ENCODE measurements at regions not wholly inside any gene's neighbourhood (a gene's known extent, or its start where the extent isn't known, plus 50 kb on each side); places are given as distances from the start of the nearest gene placed in this dataset.

DNA sequence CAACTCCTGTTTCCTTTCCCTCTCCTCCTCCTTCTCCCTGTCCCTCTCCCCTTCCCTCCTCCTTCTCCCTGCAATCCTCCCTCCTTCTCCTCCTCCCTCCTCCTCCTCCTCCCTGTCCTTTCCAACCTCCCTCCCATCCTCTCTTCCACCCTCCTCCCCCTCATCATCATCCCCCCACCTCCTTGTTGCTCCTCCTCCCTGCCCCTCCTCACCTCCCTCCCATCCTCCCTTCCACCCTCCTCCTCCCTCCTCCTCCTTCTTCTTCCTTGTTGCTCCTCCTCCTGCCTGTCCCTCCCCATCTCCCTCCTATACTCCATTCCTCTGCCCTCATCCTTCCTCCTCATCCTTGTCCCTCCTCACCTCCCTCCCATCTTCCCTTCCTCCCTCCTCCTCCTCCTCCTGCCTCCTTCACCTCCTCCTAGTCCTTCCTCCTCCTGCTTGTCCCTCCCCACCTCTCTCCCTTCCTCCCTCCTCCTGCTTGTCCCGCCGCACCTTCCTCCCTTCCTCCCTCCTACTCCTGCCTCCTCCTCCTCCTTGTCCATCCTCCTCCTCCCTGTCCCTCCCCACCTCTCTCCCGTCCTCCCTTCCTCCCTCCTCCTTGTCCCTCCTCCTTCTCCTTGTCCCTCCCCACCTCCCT is 222.5 kb downstream of the IRF8 start:
- no peak for DNase-seq

DNA sequence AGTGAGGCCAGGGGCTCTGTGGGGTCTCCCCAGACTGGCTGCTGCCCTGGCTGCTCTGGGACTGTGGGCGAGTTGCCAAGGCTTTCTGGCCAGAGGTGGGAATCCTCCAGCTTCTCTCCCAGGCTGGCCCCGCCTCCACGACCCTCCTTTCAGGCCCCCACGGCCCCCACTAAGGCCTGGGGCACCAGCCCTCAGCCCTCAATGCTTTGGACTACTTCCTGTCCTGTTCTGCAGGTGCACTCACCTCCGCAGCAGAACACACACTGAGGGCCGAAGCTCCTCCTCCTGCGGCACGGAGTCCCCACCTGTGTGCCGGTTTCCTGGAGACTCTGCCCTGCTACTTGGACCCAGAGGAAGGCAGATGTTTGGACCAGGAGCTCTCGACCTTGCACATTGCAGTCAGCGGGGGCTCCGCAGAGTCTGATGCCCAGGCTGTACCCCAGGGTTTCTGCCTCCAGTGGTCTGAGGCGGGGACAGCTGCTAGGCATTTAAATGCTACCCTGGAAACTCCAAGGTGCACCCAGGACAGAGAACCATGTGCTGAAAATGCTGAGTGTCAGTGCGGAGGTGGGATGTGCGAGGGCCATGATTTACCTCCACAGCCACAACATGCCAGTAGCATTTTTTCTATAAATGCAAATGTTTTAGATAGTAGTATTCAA is 223.8 kb downstream of the IRF8 start:
- no peak for DNase-seq

DNA sequence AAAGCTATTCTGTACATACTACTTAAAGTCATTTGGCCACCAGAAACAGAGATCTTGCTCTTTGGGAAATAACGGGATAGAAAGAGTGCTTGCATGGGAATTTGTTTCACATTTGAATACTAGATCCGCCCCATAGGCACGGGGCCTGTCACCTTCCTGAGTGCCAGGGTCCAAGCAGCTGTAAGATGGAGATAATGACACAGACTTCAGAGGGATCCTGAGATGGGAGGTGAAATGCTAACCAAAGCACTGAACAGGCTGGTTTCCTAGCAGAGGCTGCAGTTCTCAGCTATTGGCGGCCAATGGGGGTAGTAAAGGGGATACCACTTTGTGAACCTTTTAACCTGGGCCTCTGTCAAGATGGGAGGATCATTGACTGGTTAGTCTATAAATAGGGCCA is 225.4 kb downstream of the IRF8 start:
- no peak for DNase-seq

GRCh38 chr16:86126891-86127290 is 227.9 kb downstream of the IRF8 start:
- no peak for DNase-seq

DNA sequence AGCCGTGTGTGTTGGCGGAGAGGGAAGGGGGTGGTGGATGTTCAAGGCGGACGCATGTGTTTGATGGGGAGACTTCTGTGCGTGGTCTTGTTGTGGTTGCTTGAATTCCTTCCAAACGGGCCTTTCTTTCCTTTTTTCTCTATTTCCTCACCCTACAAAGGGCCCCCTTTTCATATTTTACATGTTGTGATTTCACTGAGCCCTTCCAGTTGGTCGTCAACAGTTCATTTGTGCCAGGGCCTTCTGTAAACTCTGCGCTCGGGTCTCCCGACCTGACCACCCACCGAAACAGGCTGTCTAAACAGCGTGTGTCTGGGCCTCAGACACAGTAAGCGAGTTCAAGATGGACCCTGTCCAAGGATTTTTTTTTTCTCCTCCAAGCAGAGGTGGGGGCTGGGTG is 228.4 kb downstream of the IRF8 start:
- DNase-seq = no peak

GRCh38 chr16:86128246-86128645 is 229.3 kb downstream of the IRF8 start:
- no peak for DNase-seq

DNA sequence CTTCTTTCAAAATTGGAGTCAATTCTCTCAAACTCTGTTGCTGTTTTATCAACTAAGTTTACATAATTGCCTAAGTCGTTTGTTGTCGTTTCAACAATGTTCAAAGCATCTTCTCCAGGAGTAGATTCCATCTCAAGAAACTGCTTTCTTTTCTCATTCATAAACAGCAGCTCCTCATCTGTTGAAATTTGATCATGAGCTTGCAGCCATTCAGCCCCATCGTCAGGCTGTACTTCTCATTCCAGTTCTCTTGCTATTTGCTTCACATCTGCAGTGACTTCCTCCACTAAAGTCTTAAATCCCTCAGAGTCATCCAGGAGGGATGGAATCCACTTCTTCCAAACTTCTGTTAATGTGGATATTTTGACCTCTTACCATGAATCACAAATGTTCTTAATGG is 230.6 kb downstream of the IRF8 start:
- no peak for DNase-seq

DNA sequence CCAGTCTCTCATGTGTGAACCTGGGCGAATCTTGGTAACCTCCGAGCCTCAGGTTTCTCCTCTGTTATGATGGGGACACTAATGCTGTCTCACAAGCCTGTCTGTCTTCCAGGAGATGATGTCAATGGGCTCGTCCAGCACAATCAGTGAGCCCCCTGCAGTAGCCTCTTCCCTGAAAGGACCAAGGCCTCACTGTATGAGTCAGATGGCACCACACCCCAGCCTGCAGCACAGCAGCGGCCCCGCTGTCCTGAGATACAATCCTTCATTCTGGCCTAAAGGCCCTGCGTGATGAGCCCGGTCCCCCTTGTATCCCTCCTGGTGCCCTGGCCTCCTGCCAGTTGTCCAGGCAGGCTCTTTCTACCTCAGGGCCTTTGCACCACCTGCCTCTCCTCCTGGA is 234.4 kb downstream of the IRF8 start:
- DNase-seq = no peak

DNA sequence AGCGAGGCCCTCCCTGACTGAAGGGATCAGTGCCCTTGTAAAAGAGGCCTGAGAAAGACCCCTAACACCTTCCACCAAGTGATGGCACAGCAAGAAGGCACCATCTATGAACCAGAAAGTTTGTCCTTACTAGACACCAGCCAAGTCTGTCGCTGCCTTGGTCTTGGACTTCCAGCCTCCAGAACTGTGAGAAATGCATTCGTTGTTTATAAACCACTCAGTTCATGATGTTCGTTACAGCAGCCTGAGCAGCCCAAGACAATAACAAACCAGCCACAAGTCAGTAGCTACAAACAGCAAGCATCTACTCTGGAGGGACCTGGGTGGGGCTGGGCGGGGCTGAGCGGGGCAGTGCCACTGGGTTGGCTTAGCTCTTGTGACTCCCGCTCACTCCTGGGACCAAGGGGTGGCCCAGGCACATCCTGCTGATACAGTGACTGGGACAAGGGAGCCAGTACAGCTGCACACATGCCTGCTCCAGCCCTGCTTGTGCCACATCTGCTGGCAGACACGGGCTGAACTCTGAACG is 234.9 kb downstream of the IRF8 start:
- DNase-seq = no peak

GRCh38 chr16:86134802-86135461 is 236.0 kb downstream of the IRF8 start:
- DNase-seq = no peak

- DNase-seq = no peak
Measured at GRCh38 chr16:86137359-86137758, 238.4 kb downstream of the IRF8 start.

DNA sequence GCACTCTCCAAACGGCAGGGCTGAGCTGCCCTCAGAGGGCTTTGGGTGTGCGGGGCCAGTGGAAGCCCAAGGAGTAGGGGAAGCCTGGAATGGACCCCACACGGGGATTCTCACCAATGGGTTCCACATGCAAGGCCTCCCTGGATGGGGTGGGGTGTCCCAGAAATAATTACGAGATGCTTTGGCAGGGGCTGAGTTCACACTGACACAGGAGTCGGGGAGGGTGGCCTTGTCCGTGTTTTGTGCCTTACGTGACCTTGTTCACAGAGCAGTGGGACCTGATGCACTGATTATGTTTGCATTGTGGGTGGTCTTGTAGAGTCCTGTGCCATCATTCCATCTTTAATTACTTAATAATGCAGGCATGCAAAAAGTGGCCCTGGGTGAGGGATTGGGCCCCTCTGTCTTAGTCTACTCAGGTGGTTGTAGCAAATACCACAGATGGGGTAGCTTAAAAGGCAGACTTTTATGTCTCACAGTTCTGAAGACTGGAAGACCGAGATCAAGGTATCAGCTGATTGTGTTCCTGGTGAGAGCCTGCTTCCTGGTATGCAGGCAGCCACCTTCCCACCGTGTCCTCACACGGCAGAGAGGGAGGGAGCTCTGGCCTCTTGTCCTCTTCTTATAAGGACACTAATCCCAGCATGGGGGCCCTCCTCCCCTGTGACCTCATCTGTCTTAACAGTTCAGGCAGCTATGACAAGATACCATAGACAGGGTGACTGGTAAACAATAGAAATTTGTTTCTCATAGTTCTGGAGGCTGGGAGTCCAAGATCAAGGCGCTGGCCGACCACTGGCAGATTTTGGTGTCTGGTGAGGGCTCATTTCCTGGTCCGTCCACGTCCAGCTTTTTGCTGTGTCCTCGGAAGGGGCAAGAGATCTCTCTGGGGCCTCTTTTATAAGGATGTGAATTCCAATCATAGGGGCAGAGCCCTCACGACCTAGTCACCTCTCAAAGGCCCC is 239.4 kb downstream of the IRF8 start:
- DNase-seq = peak; percentile 18

- DNase-seq = no peak
Measured at GRCh38 chr16:86142801-86143236, 243.9 kb downstream of the IRF8 start.

DNA sequence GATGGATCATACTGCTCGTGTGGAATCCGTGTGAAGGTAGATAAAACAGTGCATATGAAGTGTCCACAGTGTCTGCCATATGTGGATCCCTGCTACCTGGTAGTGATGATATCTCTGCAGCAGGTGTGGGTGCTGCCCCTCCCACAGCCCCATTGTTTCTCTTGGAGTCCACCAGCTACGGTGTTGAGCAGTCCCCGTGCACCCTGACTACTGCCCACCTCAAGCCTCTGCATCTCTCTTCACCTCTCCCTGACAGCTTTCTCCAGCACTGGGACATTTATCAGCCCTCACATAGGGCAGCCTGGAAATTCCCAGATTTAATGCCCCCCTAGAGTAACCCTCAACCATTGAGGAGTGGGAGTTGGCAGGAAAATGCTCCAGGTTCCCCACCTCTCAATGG is 244.7 kb downstream of the IRF8 start:
- no peak for DNase-seq

DNA sequence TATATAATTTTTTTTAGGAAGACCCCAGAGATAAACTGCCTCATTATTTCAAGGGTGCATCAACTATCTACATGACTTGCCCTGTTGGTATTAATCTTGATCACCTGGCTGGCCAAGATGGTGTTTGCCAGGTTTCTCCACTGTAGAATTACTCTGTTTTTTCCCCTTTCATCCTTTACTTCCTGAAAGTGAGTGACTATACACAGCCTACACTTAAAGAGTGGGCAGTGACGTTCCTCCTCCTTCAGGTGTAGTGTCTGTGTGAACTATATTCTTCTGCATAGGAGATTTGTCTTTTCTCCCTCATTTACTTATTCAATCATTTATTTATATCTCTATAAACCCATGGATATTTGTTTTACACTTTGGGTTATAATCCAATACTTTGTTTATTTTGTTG is 246.7 kb downstream of the IRF8 start:
- peak; percentile 36 for DNase-seq

DNA sequence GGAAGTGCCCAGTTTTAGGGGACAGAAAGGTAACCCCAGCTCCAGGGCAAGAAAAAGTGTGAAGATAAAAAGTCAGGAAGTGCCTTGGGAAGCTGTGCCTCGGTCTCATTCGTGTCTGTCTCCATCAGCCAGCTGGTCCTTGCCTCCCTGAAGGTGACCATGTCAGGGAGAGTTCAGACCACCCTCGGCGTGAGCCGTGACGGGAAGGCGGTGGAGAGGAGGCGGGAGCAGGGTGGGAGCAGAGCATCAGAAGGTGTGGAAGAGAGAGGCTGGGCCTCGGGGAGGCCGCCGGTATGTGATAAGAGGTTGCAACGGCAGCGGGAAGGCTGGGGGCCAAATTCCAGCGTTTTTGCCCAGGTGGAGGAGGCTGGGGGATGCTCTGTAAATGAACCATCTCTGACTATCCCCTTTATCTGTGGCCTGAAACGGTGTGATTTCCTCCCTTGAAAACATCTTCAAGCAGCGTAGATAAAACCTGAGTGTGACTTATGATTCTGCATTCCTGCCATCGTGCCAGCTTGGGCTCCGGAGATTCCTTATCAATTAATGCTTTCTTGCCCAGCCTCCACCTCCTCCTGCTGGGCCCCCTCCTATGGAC is 251.8 kb downstream of the IRF8 start:
- DNase-seq = no peak

DNA sequence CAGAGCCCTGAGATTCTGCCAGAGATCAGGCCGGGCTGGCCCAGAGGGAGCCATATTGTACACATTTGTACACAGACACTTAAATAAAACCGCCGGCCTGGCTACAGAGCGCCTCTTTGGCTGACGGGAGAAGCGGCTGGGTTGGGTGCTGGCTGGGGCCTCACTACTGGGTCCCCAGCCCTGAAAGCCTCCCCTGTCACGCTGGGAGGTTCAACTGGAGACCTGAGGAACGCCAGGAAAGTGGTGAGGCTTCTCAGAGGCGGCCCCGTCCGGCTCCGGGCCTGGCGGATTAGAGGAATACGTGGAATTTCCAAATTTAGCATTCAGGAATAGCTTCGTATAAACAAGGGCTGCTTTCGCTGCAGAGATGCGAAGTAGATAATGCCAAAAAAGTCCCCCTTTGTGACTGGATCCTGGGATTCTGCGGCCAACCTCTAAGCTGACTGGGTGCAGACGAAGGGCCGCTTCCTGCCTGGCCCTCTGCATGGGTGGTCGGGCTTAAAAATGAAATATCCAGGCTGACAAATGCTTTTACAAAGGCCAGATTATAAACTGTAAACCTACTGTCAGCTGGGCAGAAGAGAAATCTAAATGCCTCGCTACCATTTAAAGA is 252.4 kb downstream of the IRF8 start:
- DNase-seq = no peak

GRCh38 chr16:86156155-86156554 is 257.2 kb downstream of the IRF8 start:
- no peak for DNase-seq

DNA sequence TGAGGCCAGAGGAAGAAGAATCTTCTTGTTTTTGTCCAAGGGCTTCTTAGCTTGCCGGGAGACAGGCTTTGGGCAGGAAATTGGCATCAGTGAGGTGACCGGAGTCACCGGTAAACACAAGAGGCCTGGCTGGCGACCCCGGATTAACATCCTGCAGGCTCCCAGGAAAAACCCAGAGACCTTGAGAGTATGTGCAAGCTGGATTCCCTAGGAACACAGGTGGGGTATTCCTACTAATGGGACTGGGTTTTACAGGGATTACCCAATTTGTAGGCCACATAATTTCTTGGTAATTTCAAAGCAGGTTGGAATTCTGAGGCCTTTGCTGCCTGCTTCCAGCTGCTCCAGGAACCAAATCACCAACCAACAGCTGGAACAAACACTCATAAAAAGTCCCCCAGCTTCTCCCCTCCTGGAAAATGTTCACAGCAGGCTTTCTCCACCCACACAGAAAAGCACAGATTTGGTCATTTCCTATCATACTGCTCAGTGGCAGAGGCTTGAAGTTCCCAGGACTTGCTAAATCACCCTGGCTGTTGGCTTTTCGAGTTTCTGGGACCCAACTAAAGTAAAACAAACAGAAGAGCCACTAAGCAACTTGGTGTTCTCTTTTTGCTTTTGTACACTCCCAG is 258.8 kb downstream of the IRF8 start:
- DNase-seq = no peak

GRCh38 chr16:86158688-86159360 is 259.9 kb downstream of the IRF8 start:
- DNase-seq = no peak

DNA sequence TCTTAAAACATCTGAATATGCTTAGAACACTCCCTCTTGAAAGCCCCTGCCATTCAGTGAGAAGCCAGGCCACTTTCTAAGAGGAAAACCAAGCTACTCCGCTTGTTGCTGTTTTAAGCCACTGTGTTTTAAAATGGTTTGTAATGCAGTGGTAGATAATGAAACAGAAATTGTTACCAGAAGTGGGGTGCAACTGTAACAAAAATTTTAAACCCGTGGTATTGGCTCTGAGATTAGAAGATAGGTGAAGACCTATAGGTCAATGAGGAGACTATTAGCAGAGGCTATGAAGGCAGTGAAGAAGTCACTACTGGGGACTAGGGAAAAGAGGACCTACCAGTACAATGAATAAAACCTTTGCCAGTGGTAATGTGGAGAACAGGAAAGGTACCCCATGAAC is 266.5 kb downstream of the IRF8 start:
- DNase-seq = no peak
